OCI-LY3 (cell line): ENCODE measurements at regions not wholly inside any gene's neighbourhood (a gene's known extent, or its start where the extent isn't known, plus 50 kb on each side); places are given as distances from the start of the nearest gene placed in this dataset.

Source experiments
- CTCF ChIP-seq: fragments of 200-600, 300-600 bp; sonication (generic); IDR thresholded peaks from 2 replicates; pipeline ENCODE4 v1.5.1; 2014; ENCODE audit warnings: antibody characterized with exemption, low read length, low read depth
- EZH2phosphoT487 ChIP-seq: fragments of 200-600 bp; shearing (Covaris generic); IDR thresholded peaks from 2 replicates; pipeline ENCODE4 v1.6.1; 2018; ENCODE audit warnings: antibody characterized with exemption, mixed run types, low read depth

- no peak for TF ChIP-seq CTCF
- no peak for TF ChIP-seq EZH2phosphoT487
Measured at GRCh38 chr7:46208635-46209525, 287.8 kb upstream of the IGFBP3 start.
